ENCODE measurements at regions not wholly inside any gene's neighbourhood (a gene's known extent, or its start where the extent isn't known, plus 50 kb on each side); places are given as distances from the start of the nearest gene placed in this dataset.

- Mint-ChIP-seq H3K27ac (ENCODE audit: unreplicated experiment) (no peak overlapping the region), H3K4me3 (ENCODE audit: low read depth, unreplicated experiment) (no peak overlapping the region), H3K9me3 (ENCODE audit: low read depth, unreplicated experiment) (peaks cover 8% of the 10 kb centered on the region), H3K27me3 (ENCODE audit: unreplicated experiment) (no peaks in the 10 kb centered on the region), H3K36me3 (ENCODE audit: insufficient read depth, unreplicated experiment) (no peaks in the 10 kb centered on the region), H3K4me1 (ENCODE audit: low read depth, unreplicated experiment) (no peaks in the 10 kb centered on the region)
- DNase-seq, result no peak
- intact Hi-C loops (cut with micrococcal nuclease; ENCODE audit: unreplicated experiment), result no loop called here
- CTCF ChIA-PET, result interaction anchor here (0.5 kb wide), 1 partner anchor 12 kb away, joined by 5 read pairs; no protein-coding TSS in a partner anchor
- BruUV-seq (replicated peaks), result no TSS peak
- no peak for TF ChIP-seq CTCF (IDR thresholded peaks at IDR 0.05; ENCODE audit: unreplicated experiment)
These were observed 148.5 kb upstream of the PDZRN3 start for GRCh38 chr3:73773233-73773632.

GRCh38 chr3:73772076-73772886, 147.5 kb upstream of the PDZRN3 start:
- Mint-ChIP-seq H3K4me1 (ENCODE audit: low read depth, unreplicated experiment) (no peaks in the 10 kb centered on the region), H3K27ac (ENCODE audit: unreplicated experiment) (no peak overlapping the region), H3K36me3 (ENCODE audit: insufficient read depth, unreplicated experiment) (no peaks in the 10 kb centered on the region), H3K9me3 (ENCODE audit: low read depth, unreplicated experiment) (peaks cover 8% of the 10 kb centered on the region), H3K27me3 (ENCODE audit: unreplicated experiment) (no peaks in the 10 kb centered on the region), H3K4me3 (ENCODE audit: low read depth, unreplicated experiment) (no peak overlapping the region)
- no peak for DNase-seq
- intact Hi-C loops (cut with micrococcal nuclease; ENCODE audit: unreplicated experiment), result no loop called here
- no TSS peak for BruUV-seq (replicated peaks)
- TF ChIP-seq CTCF (IDR thresholded peaks at IDR 0.05; ENCODE audit: unreplicated experiment), result no peak
- CTCF ChIA-PET, result interaction anchor here (0.7 kb wide), 1 partner anchor 26 kb away, joined by 5 read pairs; no protein-coding TSS in a partner anchor

- no peak for DNase-seq
- CTCF ChIA-PET, result no interaction called here
- no peak for TF ChIP-seq CTCF (IDR thresholded peaks at IDR 0.05; ENCODE audit: unreplicated experiment)
- Mint-ChIP-seq H3K4me1 (ENCODE audit: low read depth, unreplicated experiment) (no peaks in the 10 kb centered on the region), H3K27ac (ENCODE audit: unreplicated experiment) (no peak overlapping the region), H3K36me3 (ENCODE audit: insufficient read depth, unreplicated experiment) (no peaks in the 10 kb centered on the region), H3K27me3 (ENCODE audit: unreplicated experiment) (no peaks in the 10 kb centered on the region), H3K4me3 (ENCODE audit: low read depth, unreplicated experiment) (no peak overlapping the region), H3K9me3 (ENCODE audit: low read depth, unreplicated experiment) (peaks cover 11% of the 10 kb centered on the region)
- no TSS peak for BruUV-seq (replicated peaks)
- intact Hi-C loops (cut with micrococcal nuclease; ENCODE audit: unreplicated experiment), result no loop called here
These were observed 144.0 kb upstream of the PDZRN3 start for GRCh38 chr3:73768524-73769308.

GRCh38 chr3:73766599-73767381, 142.0 kb upstream of the PDZRN3 start:
- CTCF ChIA-PET, result no interaction called here
- no TSS peak for BruUV-seq (replicated peaks)

More at GRCh38 chr3:73766599-73767381, 142.0 kb upstream of the PDZRN3 start:
- Mint-ChIP-seq H3K4me1 (ENCODE audit: low read depth, unreplicated experiment) (no peaks in the 10 kb centered on the region), H3K36me3 (ENCODE audit: insufficient read depth, unreplicated experiment) (no peaks in the 10 kb centered on the region), H3K9me3 (ENCODE audit: low read depth, unreplicated experiment) (peaks cover 9% of the 10 kb centered on the region), H3K4me3 (ENCODE audit: low read depth, unreplicated experiment) (no peak overlapping the region), H3K27ac (ENCODE audit: unreplicated experiment) (no peak overlapping the region), H3K27me3 (ENCODE audit: unreplicated experiment) (no peaks in the 10 kb centered on the region)
- intact Hi-C loops (cut with micrococcal nuclease; ENCODE audit: unreplicated experiment), result no loop called here
- no peak for TF ChIP-seq CTCF (IDR thresholded peaks at IDR 0.05; ENCODE audit: unreplicated experiment)
- no peak for DNase-seq

Measured in Calu3 (cell line).